ENCODE measurements at regions not wholly inside any gene's neighbourhood (a gene's known extent, or its start where the extent isn't known, plus 50 kb on each side); places are given as distances from the start of the nearest gene placed in this dataset.

DNA sequence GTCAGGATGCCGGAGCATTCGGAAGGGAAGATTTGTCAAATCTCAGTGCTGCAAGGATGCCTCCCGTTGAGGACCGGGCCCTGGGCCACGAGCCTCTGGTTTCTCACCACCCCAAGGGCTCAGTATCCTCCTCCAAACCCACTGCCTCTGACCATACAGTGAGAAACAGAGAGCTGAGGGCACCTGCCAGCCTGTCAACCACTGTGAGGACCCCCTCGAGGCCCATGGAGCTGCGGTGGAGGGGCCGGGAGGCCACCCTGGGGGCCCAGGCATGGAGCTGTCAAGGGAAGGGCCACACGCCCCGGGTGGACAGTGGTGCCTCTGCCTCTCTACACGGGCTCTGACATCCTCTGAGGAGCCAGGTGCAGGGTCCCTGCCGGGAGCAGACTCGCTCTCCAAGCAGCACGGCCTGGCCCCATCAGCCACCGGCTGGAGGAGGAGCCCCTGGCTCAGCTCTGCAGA lies 248.0 kb upstream of the TCERG1L start:
- no TSS peak for BruUV-seq (replicated peaks)
- no peak for DNase-seq
- ChIA-PET CTCF (no interaction called here), POLR2A (ENCODE audit: unreplicated experiment) (no interaction called here)
- Histone ChIP-seq H3K9ac (ENCODE audit: low read length) (no peak overlapping the region), H3K4me2 (ENCODE audit: low read length) (no peak overlapping the region), H3K27ac (ENCODE audit: low read length) (no peak overlapping the region), H3F3A (ENCODE audit: low read length, unreplicated experiment) (no peaks in the 10 kb centered on the region), H4K20me1 (ENCODE audit: low read length) (no peaks in the 10 kb centered on the region), H3K79me2 (ENCODE audit: low read length) (no peaks in the 10 kb centered on the region), H3K36me3 (ENCODE audit: low read depth, low read length) (no peaks in the 10 kb centered on the region), H3K9me2 (replicated peaks; ENCODE audit: low read length) (no peaks in the 10 kb centered on the region), H3K9me3 (ENCODE audit: low read length) (no peaks in the 10 kb centered on the region), H3K27me3 (ENCODE audit: low read length) (peaks cover 25% of the 10 kb centered on the region), H3K4me1 (ENCODE audit: insufficient read depth, low read length) (no peaks in the 10 kb centered on the region), H3K4me3 (ENCODE audit: low read length) (no peak overlapping the region), H2AFZ (ENCODE audit: low read length) (no peak overlapping the region)
- TF ChIP-seq, protein P1, sequence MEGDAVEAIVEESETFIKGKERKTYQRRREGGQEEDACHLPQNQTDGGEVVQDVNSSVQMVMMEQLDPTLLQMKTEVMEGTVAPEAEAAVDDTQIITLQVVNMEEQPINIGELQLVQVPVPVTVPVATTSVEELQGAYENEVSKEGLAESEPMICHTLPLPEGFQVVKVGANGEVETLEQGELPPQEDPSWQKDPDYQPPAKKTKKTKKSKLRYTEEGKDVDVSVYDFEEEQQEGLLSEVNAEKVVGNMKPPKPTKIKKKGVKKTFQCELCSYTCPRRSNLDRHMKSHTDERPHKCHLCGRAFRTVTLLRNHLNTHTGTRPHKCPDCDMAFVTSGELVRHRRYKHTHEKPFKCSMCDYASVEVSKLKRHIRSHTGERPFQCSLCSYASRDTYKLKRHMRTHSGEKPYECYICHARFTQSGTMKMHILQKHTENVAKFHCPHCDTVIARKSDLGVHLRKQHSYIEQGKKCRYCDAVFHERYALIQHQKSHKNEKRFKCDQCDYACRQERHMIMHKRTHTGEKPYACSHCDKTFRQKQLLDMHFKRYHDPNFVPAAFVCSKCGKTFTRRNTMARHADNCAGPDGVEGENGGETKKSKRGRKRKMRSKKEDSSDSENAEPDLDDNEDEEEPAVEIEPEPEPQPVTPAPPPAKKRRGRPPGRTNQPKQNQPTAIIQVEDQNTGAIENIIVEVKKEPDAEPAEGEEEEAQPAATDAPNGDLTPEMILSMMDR (conservative IDR thresholded peaks at IDR 0.05; ENCODE audit: low read depth, low read length) = no peak
- TF ChIP-seq EZH2 (IDR thresholded peaks at IDR 0.05; ENCODE audit: low read length, unreplicated experiment) (no peak), EZH2phosphoT487 (IDR thresholded peaks at IDR 0.05; ENCODE audit: borderline replicate concordance, low read length) (no peak)
- ATAC-seq = no peak
- intact Hi-C loops (cut with micrococcal nuclease) = no loop called here

DNA sequence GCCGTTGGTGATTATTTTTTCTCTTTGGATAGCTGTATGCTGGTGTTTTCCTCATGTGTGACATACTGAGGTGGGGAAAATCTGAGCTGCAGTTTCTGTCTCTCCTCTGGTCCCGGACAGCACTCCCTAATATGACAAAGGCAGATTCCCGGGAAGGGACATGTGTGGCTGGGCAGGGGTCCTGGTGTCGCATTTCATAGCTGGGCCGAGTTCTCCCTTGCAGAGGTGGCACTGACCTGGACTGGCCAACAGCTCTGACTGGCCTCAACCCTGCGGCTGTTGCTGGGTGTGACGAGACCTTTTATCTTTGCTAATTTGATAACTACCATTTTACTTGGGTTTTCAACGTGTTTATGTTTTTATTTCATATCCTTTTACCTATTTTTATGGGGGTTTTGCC lies 248.6 kb upstream of the TCERG1L start:
- ChIA-PET POLR2A (ENCODE audit: unreplicated experiment) (no interaction called here), CTCF (no interaction called here)
- no peaks in the 10 kb centered on the region for H3K4me1 ChIP-seq (ENCODE audit: insufficient read depth, low read length)
- no peak for DNase-seq
- H3K4me2 ChIP-seq (ENCODE audit: low read length) = no peak overlapping the region
- intact Hi-C loops (cut with micrococcal nuclease) = no loop called here
- no TSS peak for BruUV-seq (replicated peaks)
- H3K9ac ChIP-seq (ENCODE audit: low read length) = no peak overlapping the region
- no peak overlapping the region for H2AFZ ChIP-seq (ENCODE audit: low read length)
- H4K20me1 ChIP-seq (ENCODE audit: low read length) = no peaks in the 10 kb centered on the region
- H3K27me3 ChIP-seq (ENCODE audit: low read length) = peaks cover 25% of the 10 kb centered on the region
- H3K79me2 ChIP-seq (ENCODE audit: low read length) = no peaks in the 10 kb centered on the region
- H3K9me3 ChIP-seq (ENCODE audit: low read length) = no peaks in the 10 kb centered on the region
- no peak overlapping the region for H3K4me3 ChIP-seq (ENCODE audit: low read length)
- no peaks in the 10 kb centered on the region for H3K9me2 ChIP-seq (replicated peaks; ENCODE audit: low read length)
- H3K36me3 ChIP-seq (ENCODE audit: low read depth, low read length) = no peaks in the 10 kb centered on the region
- no peak overlapping the region for H3K27ac ChIP-seq (ENCODE audit: low read length)
- H3F3A ChIP-seq (ENCODE audit: low read length, unreplicated experiment) = no peaks in the 10 kb centered on the region
- TF ChIP-seq, protein P1 (conservative IDR thresholded peaks at IDR 0.05; ENCODE audit: low read depth, low read length) = no peak
- no peak for TF ChIP-seq EZH2phosphoT487 (IDR thresholded peaks at IDR 0.05; ENCODE audit: borderline replicate concordance, low read length)
- no peak for TF ChIP-seq EZH2 (IDR thresholded peaks at IDR 0.05; ENCODE audit: low read length, unreplicated experiment)
- no peak for ATAC-seq

DNA sequence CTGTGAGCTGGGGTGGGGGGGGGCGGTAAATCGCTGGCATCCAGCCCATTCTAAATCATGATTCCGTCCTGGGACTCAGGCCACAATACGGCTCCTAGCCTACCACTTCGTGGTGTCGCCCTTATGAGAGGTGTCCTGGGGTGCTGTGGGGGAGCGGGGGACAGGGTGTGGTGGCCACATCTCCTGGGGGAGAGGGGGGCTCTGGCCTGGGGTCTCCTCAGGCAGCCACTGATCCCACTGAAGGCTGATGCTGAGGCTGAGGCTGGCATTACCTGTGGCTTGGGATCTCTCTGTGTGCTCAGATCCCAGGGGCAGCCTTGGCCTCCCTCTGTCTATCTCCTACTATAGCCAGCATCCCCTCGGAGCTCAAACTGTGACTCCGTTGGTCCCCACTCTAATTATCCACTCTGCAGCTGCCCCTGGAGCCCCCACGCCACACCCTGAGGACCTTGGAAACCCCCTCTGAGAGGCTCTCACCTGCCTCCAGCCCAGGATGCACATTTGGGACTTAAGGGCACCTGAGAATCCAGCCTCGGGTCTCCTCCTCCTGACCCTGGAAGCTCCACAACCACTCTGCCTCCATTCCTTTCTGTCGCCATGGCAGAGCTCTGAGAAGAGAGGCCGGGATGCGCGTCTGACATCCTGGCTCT lies 249.3 kb upstream of the TCERG1L start:
- POLR2A ChIA-PET (ENCODE audit: unreplicated experiment) = no interaction called here
- no peak overlapping the region for H3K4me3 ChIP-seq (ENCODE audit: low read length)
- ATAC-seq (no peak), DNase-seq (no peak)
- H3K79me2 ChIP-seq (ENCODE audit: low read length) = no peaks in the 10 kb centered on the region
- H3K4me1 ChIP-seq (ENCODE audit: insufficient read depth, low read length) = no peaks in the 10 kb centered on the region
- H3F3A ChIP-seq (ENCODE audit: low read length, unreplicated experiment) = no peaks in the 10 kb centered on the region
- TF ChIP-seq EZH2phosphoT487 (IDR thresholded peaks at IDR 0.05; ENCODE audit: borderline replicate concordance, low read length) (no peak), EZH2 (IDR thresholded peaks at IDR 0.05; ENCODE audit: low read length, unreplicated experiment) (no peak)
- TF ChIP-seq, protein P1 (conservative IDR thresholded peaks at IDR 0.05; ENCODE audit: low read depth, low read length) = no peak
- BruUV-seq (replicated peaks) = no TSS peak
- no peaks in the 10 kb centered on the region for H3K9me2 ChIP-seq (replicated peaks; ENCODE audit: low read length)
- H3K4me2 ChIP-seq (ENCODE audit: low read length) = no peak overlapping the region
- H3K27me3 ChIP-seq (ENCODE audit: low read length) = peaks cover 25% of the 10 kb centered on the region
- intact Hi-C loops (cut with micrococcal nuclease) = no loop called here
- H4K20me1 ChIP-seq (ENCODE audit: low read length) = no peaks in the 10 kb centered on the region
- no peaks in the 10 kb centered on the region for H3K36me3 ChIP-seq (ENCODE audit: low read depth, low read length)
- H2AFZ ChIP-seq (ENCODE audit: low read length) = no peak overlapping the region
- H3K9me3 ChIP-seq (ENCODE audit: low read length) = no peaks in the 10 kb centered on the region
- CTCF ChIA-PET = no interaction called here
- H3K27ac ChIP-seq (ENCODE audit: low read length) = no peak overlapping the region
- H3K9ac ChIP-seq (ENCODE audit: low read length) = no peak overlapping the region
